Gastrocnemius medialis (tissue), 4 donors: ENCODE measurements at regions not wholly inside any gene's neighbourhood (a gene's known extent, or its start where the extent isn't known, plus 50 kb on each side); places are given as distances from the start of the nearest gene placed in this dataset.

Experiments
- ATAC-seq, 2 donors: fragments of 150-250 bp; one replicate each; pipeline ENCODE4 v1.9.1; 2016
- DNase-seq, 2 donors: peaks; one replicate each; pipeline ENCODE4 v3.0.0-alpha.2; 2019
- H3K27ac ChIP-seq, 4 donors: fragments of 200-600 bp; sonication (generic); 1 replicate in 1 of 4; 2 replicates in 3 of 4; pipeline ENCODE4 v1.5.1; 2016 to 2018; ENCODE audit warnings: mild to moderate bottlenecking in 2 of 4, moderate library complexity in 1 of 4
- H3K27me3 ChIP-seq, 3 donors: fragments of 200-600 bp; sonication (generic) in 2 of 3; 1 replicate in 1 of 3; 2 replicates in 2 of 3; pipeline versions ENCODE4 v1.5.1 to v1.6.0; 2016 to 2019; ENCODE audit warnings: mild to moderate bottlenecking in 1 of 3, moderate library complexity in 1 of 3
- H3K36me3 ChIP-seq, 2 donors: fragments of 200-600 bp; sonication (generic) in 1 of 2; one replicate each; pipeline ENCODE4 v1.5.1; 2017 to 2018
- H3K4me1 ChIP-seq, 2 donors: fragments of 200-600 bp; sonication (generic) in 1 of 2; one replicate each; pipeline ENCODE4 v1.5.1; 2016 to 2017; ENCODE audit warnings: mild to moderate bottlenecking in 2 of 2
- H3K4me3 ChIP-seq, 4 donors: fragments of 200-600 bp; sonication (generic) in 3 of 4; 1 replicate in 1 of 4; 2 replicates in 3 of 4; pipeline ENCODE4 v1.5.1; 2016 to 2019; ENCODE audit warnings: mild to moderate bottlenecking in 2 of 4
- H3K9me3 ChIP-seq, 3 donors: fragments of 200-600 bp; sonication (generic) in 2 of 3; 1 replicate in 1 of 3; 2 replicates in 2 of 3; pipeline ENCODE4 v1.5.1; 2016 to 2019
- POLR2A ChIP-seq, 2 donors: fragments of 450-650 bp; IDR thresholded peaks; one replicate each; pipeline ENCODE4 v1.6.1; 2017; ENCODE audit warnings: antibody characterized with exemption in 2 of 2, mild to moderate bottlenecking in 2 of 2, moderate library complexity in 2 of 2
- in situ Hi-C, 4 donors: fragments of 200-750 bp; cut with MboI; loops; one replicate each; pipeline versions ENCODE4 v1.15.0 to v1.8.0; 2017; ENCODE audit warnings: low sequenced_read_pairs in 4 of 4
- intact Hi-C: fragments of 100-400 bp; cut with DNase I; formaldehyde crosslinking; loops from one replicate; pipeline ENCODE4 v1.15.1; 2023; ENCODE audit warnings: low total_unique reads
- TF ChIP-seq, protein P1 (sequence below), 5 experiments: fragments of 450-650 bp in 3 of 5; fragments of 200-600 bp in 2 of 5; sonication (generic) in 2 of 5; IDR thresholded peaks in 4 of 5; conservative IDR thresholded peaks in 1 of 5; 1 replicate in 4 of 5; 2 replicates in 1 of 5; pipeline ENCODE4 v1.5.1; 2016 to 2019; ENCODE audit warnings: antibody characterized with exemption in 5 of 5, mild to moderate bottlenecking in 3 of 5, moderate library complexity in 3 of 5

DNA sequence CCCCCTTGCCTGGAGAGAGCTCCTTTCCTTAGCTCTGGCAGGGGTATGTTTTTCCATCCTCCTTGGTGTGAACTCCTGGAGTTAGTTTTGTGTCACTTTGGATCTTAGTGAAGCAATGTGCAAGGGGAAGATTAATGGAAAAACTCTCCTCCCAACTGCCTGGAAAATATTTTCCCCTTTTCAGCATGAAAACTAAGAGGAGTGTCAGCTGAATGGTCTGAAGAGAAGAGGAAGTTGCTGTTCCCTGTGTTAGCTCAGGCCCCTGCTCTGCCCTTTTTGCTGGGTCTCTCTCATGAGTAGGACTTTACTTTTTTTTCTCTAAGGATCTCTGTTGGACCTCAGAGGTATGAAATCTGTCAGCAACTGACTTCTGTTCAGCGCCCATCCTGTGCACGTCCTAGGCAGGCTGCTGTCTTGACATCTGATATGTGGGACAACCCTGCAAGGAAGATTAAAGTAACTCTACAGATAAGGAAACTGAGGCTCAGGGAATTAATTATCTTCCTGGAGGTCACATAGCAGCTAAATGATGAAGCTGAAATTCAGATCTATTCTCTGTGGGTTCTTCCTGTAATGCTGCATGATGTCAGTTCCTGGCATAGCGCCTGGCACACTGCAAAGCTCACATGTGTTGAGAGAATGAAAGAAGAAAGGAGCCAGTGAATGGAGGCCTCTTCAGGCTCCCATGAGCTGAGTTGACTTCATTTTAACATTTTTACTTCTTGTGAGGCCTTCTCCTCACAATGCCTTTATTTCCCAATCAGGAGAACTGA, 109.7 kb upstream of the GALNT15 start:
- in situ Hi-C loops = loop anchor here in 1 of 4 donors (5.0 kb wide), 1 partner anchor 107 kb away; the partner anchor contains the start of gene GALNT15
- Histone ChIP-seq H3K4me1 (peaks cover 23 to 24% of the 10 kb centered on the region in 2 donors), H3K4me3 (no peak overlapping the region), H3K27ac (peak overlapping the region; percentile 36 to 84 (median 66)), H3K9me3 (no peaks in the 10 kb centered on the region), H3K36me3 (no peaks in the 10 kb centered on the region), H3K27me3 (no peaks in the 10 kb centered on the region)
- intact Hi-C loops = loop anchor here (5.0 kb wide), 3 partner anchors 47 to 1543 kb away; no protein-coding TSS in a partner anchor
- ATAC-seq = no peak
- DNase-seq = peak; percentile 46 to 75
- TF ChIP-seq POLR2A (IDR thresholded peaks at IDR 0.05) = no peak
- TF ChIP-seq, protein P1, sequence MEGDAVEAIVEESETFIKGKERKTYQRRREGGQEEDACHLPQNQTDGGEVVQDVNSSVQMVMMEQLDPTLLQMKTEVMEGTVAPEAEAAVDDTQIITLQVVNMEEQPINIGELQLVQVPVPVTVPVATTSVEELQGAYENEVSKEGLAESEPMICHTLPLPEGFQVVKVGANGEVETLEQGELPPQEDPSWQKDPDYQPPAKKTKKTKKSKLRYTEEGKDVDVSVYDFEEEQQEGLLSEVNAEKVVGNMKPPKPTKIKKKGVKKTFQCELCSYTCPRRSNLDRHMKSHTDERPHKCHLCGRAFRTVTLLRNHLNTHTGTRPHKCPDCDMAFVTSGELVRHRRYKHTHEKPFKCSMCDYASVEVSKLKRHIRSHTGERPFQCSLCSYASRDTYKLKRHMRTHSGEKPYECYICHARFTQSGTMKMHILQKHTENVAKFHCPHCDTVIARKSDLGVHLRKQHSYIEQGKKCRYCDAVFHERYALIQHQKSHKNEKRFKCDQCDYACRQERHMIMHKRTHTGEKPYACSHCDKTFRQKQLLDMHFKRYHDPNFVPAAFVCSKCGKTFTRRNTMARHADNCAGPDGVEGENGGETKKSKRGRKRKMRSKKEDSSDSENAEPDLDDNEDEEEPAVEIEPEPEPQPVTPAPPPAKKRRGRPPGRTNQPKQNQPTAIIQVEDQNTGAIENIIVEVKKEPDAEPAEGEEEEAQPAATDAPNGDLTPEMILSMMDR (IDR thresholded peaks at IDR 0.05 in 4 of 5, conservative IDR thresholded peaks at IDR 0.05 in 1 of 5) = no peak

GRCh38 chr3:16066545-16066944, 107.9 kb upstream of the GALNT15 start:
- in situ Hi-C loops (no loop called here), intact Hi-C loops (no loop called here)
- no peak for TF ChIP-seq POLR2A (IDR thresholded peaks at IDR 0.05)
- TF ChIP-seq, protein P1 (IDR thresholded peaks at IDR 0.05 in 4 of 5, conservative IDR thresholded peaks at IDR 0.05 in 1 of 5) = no peak
- Histone ChIP-seq H3K27me3 (no peaks in the 10 kb centered on the region), H3K9me3 (no peaks in the 10 kb centered on the region), H3K36me3 (no peaks in the 10 kb centered on the region), H3K4me3 (no peak overlapping the region), H3K27ac (no peak overlapping the region), H3K4me1 (peaks cover 11% of the 10 kb centered on the region in 2 donors)
- no peak for DNase-seq
- ATAC-seq = no peak

GRCh38 chr3:16066975-16067374, 107.5 kb upstream of the GALNT15 start:
- Histone ChIP-seq H3K27ac (no peak overlapping the region), H3K27me3 (no peaks in the 10 kb centered on the region), H3K9me3 (no peaks in the 10 kb centered on the region), H3K4me1 (peaks cover 9 to 11% of the 10 kb centered on the region in 2 donors), H3K36me3 (no peaks in the 10 kb centered on the region), H3K4me3 (no peak overlapping the region)
- no peak for TF ChIP-seq POLR2A (IDR thresholded peaks at IDR 0.05)
- TF ChIP-seq, protein P1 (IDR thresholded peaks at IDR 0.05 in 4 of 5, conservative IDR thresholded peaks at IDR 0.05 in 1 of 5) = no peak
- DNase-seq (no peak), ATAC-seq (no peak)
- intact Hi-C loops = no loop called here
- in situ Hi-C loops = no loop called here

DNA sequence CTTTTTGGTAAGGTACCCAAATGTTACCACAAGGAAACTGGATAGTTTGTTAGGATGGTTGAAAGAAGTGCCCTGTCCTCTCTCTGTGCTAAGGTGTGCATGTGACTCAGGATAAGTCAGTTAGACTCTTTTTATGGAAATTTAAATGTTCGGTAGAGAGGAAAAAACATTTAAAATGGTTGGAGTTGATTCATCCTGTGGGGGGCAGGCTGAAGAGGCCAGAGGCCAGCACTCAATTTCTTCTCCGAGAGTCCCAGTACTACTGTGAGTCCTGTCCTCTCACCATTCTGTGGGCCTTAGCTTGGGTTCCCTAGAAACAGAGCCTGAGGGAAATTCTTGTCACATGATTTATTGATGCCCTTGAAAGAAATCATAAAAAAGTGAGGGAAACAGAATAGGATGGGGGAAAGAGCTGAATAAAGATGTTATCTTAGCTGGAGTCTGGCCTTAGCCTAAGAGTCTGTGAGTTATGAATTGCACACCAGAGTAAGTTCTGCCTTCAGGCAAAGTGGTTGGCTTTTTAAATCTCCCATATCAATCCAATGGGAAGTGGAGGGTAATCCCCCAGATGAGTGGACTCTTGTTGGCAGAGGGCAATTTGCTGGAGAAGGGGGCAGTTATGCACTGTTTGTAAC, 106.5 kb upstream of the GALNT15 start:
- Histone ChIP-seq H3K27me3 (no peaks in the 10 kb centered on the region), H3K27ac (no peak overlapping the region), H3K36me3 (no peaks in the 10 kb centered on the region), H3K9me3 (no peaks in the 10 kb centered on the region), H3K4me3 (no peak overlapping the region), H3K4me1 (peaks cover 9 to 11% of the 10 kb centered on the region in 2 donors)
- intact Hi-C loops (no loop called here), in situ Hi-C loops (no loop called here)
- ATAC-seq (no peak), DNase-seq (no peak)
- TF ChIP-seq, protein P1 (IDR thresholded peaks at IDR 0.05 in 4 of 5, conservative IDR thresholded peaks at IDR 0.05 in 1 of 5) = no peak
- no peak for TF ChIP-seq POLR2A (IDR thresholded peaks at IDR 0.05)
